ENCODE measurements at regions not wholly inside any gene's neighbourhood (a gene's known extent, or its start where the extent isn't known, plus 50 kb on each side); places are given as distances from the start of the nearest gene placed in this dataset.

- H3K36me3 Mint-ChIP-seq = no peaks in the 10 kb centered on the region
- Histone ChIP-seq H3K9me3 (no peaks in the 10 kb centered on the region), H3K27me3 (replicated peaks in 1 of 2; ENCODE audit: control insufficient read depth in 2 of 2, extremely low read depth in 1 of 2, insufficient read depth in 2 of 2, low read length in 1 of 2) (no peaks in the 10 kb centered on the region), H3K36me3 (ENCODE audit: control insufficient read depth in 2 of 2, extremely low read depth in 1 of 2, insufficient read depth in 1 of 2, low read length in 1 of 2) (no peaks in the 10 kb centered on the region), H3K4me1 (ENCODE audit: control insufficient read depth in 1 of 2, extremely low read depth in 1 of 2, insufficient read depth in 2 of 2, low read length in 2 of 2) (no peaks in the 10 kb centered on the region), H3K4me3 (ENCODE audit: control insufficient read depth in 1 of 2, extremely low read depth in 1 of 2, low read length in 1 of 2) (no peak overlapping the region), H3K27ac (ENCODE audit: low read length) (no peak overlapping the region)
- no peak overlapping the region for H3K4me3 Mint-ChIP-seq
- DNase-seq = no peak
- no peaks in the 10 kb centered on the region for H3K9me3 Mint-ChIP-seq
- H3K27ac Mint-ChIP-seq = no peak overlapping the region
- no peak for ATAC-seq (replicated peaks in 1 of 4)
- H3K4me1 Mint-ChIP-seq = no peaks in the 10 kb centered on the region
- ChIA-PET CTCF (no interaction called here), POLR2A (no interaction called here)
- H3K27me3 Mint-ChIP-seq = no peaks in the 10 kb centered on the region
- WGBS (ENCODE audit: insufficient coverage) = no CpG with 5 or more reads among the region's 1 CpG
Measured at GRCh38 chr1:60228041-60228491, 154.5 kb upstream of the C1orf87 start.

- ChIA-PET CTCF (no interaction called here), POLR2A (no interaction called here)
- Histone ChIP-seq H3K9me3 (no peaks in the 10 kb centered on the region), H3K4me3 (ENCODE audit: control insufficient read depth in 1 of 2, extremely low read depth in 1 of 2, low read length in 1 of 2) (no peak overlapping the region), H3K4me1 (ENCODE audit: control insufficient read depth in 1 of 2, extremely low read depth in 1 of 2, insufficient read depth in 2 of 2, low read length in 2 of 2) (no peaks in the 10 kb centered on the region), H3K27ac (ENCODE audit: low read length) (no peak overlapping the region), H3K36me3 (ENCODE audit: control insufficient read depth in 2 of 2, extremely low read depth in 1 of 2, insufficient read depth in 1 of 2, low read length in 1 of 2) (no peaks in the 10 kb centered on the region), H3K27me3 (replicated peaks in 1 of 2; ENCODE audit: control insufficient read depth in 2 of 2, extremely low read depth in 1 of 2, insufficient read depth in 2 of 2, low read length in 1 of 2) (no peaks in the 10 kb centered on the region)
- ATAC-seq (replicated peaks in 1 of 4) (no peak), DNase-seq (no peak)
- Mint-ChIP-seq H3K9me3 (no peaks in the 10 kb centered on the region), H3K4me3 (no peak overlapping the region), H3K27me3 (no peaks in the 10 kb centered on the region), H3K36me3 (no peaks in the 10 kb centered on the region), H3K27ac (no peak overlapping the region), H3K4me1 (no peaks in the 10 kb centered on the region)
Measured at GRCh38 chr1:60227601-60228000, 154.0 kb upstream of the C1orf87 start.

- ATAC-seq (replicated peaks in 1 of 4) = no peak
Measured at GRCh38 chr1:60225486-60225885, 151.9 kb upstream of the C1orf87 start.

DNA sequence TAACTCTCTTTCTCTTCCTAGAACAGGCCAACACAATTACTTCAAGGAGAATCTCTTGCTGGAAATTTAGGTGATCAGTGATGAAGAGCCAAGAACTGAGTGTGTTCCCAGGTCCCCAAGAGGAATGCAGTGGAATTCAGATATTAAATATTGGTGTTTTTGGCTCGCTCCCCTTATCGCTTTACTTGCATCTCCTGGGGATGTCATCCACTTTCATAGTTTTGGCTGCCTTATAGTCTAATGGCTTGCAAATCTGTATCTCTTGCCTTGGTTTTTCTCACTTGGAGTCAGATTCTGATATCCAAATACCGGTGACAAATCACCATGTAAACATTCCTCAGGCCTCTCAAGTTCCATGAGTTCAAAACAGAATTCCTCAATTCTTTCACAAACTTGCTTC is 151.0 kb upstream of the C1orf87 start:
- Histone ChIP-seq H3K27me3 (replicated peaks in 1 of 2; ENCODE audit: control insufficient read depth in 2 of 2, extremely low read depth in 1 of 2, insufficient read depth in 2 of 2, low read length in 1 of 2) (no peaks in the 10 kb centered on the region), H3K4me3 (ENCODE audit: control insufficient read depth in 1 of 2, extremely low read depth in 1 of 2, low read length in 1 of 2) (no peak overlapping the region), H3K27ac (ENCODE audit: low read length) (no peak overlapping the region), H3K9me3 (no peaks in the 10 kb centered on the region), H3K36me3 (ENCODE audit: control insufficient read depth in 2 of 2, extremely low read depth in 1 of 2, insufficient read depth in 1 of 2, low read length in 1 of 2) (no peaks in the 10 kb centered on the region), H3K4me1 (ENCODE audit: control insufficient read depth in 1 of 2, extremely low read depth in 1 of 2, insufficient read depth in 2 of 2, low read length in 2 of 2) (no peaks in the 10 kb centered on the region)
- H3K4me1 Mint-ChIP-seq = no peaks in the 10 kb centered on the region
- no peaks in the 10 kb centered on the region for H3K36me3 Mint-ChIP-seq
- no peaks in the 10 kb centered on the region for H3K9me3 Mint-ChIP-seq
- H3K27ac Mint-ChIP-seq = no peak overlapping the region
- DNase-seq (no peak), ATAC-seq (replicated peaks in 1 of 4) (no peak)
- WGBS (ENCODE audit: insufficient coverage) = 88% methylated on average over 1 of the region's 3 CpGs
- CTCF ChIA-PET = no interaction called here
- no peak overlapping the region for H3K4me3 Mint-ChIP-seq
- POLR2A ChIA-PET = no interaction called here
- no peaks in the 10 kb centered on the region for H3K27me3 Mint-ChIP-seq

More at GRCh38 chr1:60225486-60225885, 151.9 kb upstream of the C1orf87 start:
- no peak overlapping the region for H3K27ac Mint-ChIP-seq
- no peak for DNase-seq
- Histone ChIP-seq H3K27ac (ENCODE audit: low read length) (no peak overlapping the region), H3K4me1 (ENCODE audit: control insufficient read depth in 1 of 2, extremely low read depth in 1 of 2, insufficient read depth in 2 of 2, low read length in 2 of 2) (no peaks in the 10 kb centered on the region), H3K4me3 (ENCODE audit: control insufficient read depth in 1 of 2, extremely low read depth in 1 of 2, low read length in 1 of 2) (no peak overlapping the region), H3K36me3 (ENCODE audit: control insufficient read depth in 2 of 2, extremely low read depth in 1 of 2, insufficient read depth in 1 of 2, low read length in 1 of 2) (no peaks in the 10 kb centered on the region), H3K9me3 (no peaks in the 10 kb centered on the region), H3K27me3 (replicated peaks in 1 of 2; ENCODE audit: control insufficient read depth in 2 of 2, extremely low read depth in 1 of 2, insufficient read depth in 2 of 2, low read length in 1 of 2) (no peaks in the 10 kb centered on the region)
- no peaks in the 10 kb centered on the region for H3K9me3 Mint-ChIP-seq
- WGBS (ENCODE audit: insufficient coverage) = 79% methylated on average over 3 of the region's 3 CpGs
- ChIA-PET CTCF (no interaction called here), POLR2A (no interaction called here)
- no peak overlapping the region for H3K4me3 Mint-ChIP-seq
- H3K27me3 Mint-ChIP-seq = no peaks in the 10 kb centered on the region
- no peaks in the 10 kb centered on the region for H3K36me3 Mint-ChIP-seq
- H3K4me1 Mint-ChIP-seq = no peaks in the 10 kb centered on the region

GRCh38 chr1:60223158-60223557 is 149.6 kb upstream of the C1orf87 start:
- ATAC-seq (replicated peaks in 1 of 4) (no peak), DNase-seq (no peak)
- Mint-ChIP-seq H3K36me3 (no peaks in the 10 kb centered on the region), H3K4me1 (no peaks in the 10 kb centered on the region), H3K27ac (no peak overlapping the region), H3K27me3 (no peaks in the 10 kb centered on the region), H3K9me3 (no peaks in the 10 kb centered on the region), H3K4me3 (no peak overlapping the region)
- no peaks in the 10 kb centered on the region for H3K36me3 ChIP-seq (ENCODE audit: control insufficient read depth in 2 of 2, extremely low read depth in 1 of 2, insufficient read depth in 1 of 2, low read length in 1 of 2)
- H3K27me3 ChIP-seq (replicated peaks in 1 of 2; ENCODE audit: control insufficient read depth in 2 of 2, extremely low read depth in 1 of 2, insufficient read depth in 2 of 2, low read length in 1 of 2) = no peaks in the 10 kb centered on the region
- 100% methylated on average over 1 of the region's 5 CpGs for WGBS (ENCODE audit: insufficient coverage)
- no peak overlapping the region for H3K4me3 ChIP-seq (ENCODE audit: control insufficient read depth in 1 of 2, extremely low read depth in 1 of 2, low read length in 1 of 2)
- no peaks in the 10 kb centered on the region for H3K9me3 ChIP-seq
- no peak overlapping the region for H3K27ac ChIP-seq (ENCODE audit: low read length)
- ChIA-PET CTCF (no interaction called here), POLR2A (interaction anchor here in 1 of 2 donors (0.6 kb wide), 1 partner anchor 48 kb away, joined by 4 read pairs; no protein-coding TSS in a partner anchor)
- H3K4me1 ChIP-seq (ENCODE audit: control insufficient read depth in 1 of 2, extremely low read depth in 1 of 2, insufficient read depth in 2 of 2, low read length in 2 of 2) = no peaks in the 10 kb centered on the region

DNA sequence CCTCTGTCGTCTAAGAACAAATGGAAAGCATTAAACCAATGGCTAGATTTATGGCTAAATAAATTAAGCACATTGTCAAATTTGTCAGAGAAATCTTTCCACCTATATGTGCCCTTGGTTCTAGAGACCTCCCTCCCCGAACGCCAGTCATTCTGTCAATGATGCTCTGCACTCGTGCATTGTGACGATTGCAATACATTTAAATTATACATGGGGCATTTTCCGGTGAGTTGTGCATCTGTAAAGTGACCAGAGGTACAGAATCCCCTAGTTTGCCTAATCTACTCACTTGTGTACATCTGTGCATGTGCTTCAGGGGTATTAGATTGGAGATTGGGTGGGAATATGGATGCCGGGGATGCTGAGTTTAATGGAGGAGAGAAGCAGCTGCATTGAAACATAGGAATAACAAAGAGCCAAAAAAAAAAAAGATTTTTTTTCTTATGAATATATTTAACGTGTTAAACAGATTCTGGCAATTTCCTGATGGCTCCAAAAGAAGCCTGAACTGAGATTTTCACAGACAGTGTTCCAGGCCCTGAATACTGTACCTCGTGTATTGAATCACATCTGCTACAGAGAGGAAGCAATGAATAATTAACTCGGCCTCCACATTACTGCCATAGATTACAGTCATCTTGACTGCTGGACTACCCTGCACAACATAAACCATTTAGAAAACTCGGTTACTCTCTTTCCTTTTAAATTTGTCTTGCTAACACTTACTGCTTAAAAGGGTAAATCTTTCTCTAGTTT is 149.0 kb upstream of the C1orf87 start:
- no peaks in the 10 kb centered on the region for H3K36me3 Mint-ChIP-seq
- H3K9me3 ChIP-seq = no peaks in the 10 kb centered on the region
- H3K4me1 Mint-ChIP-seq = no peaks in the 10 kb centered on the region
- DNase-seq = no peak
- ChIA-PET POLR2A (no interaction called here), CTCF (no interaction called here)
- no peaks in the 10 kb centered on the region for H3K4me1 ChIP-seq (ENCODE audit: control insufficient read depth in 1 of 2, extremely low read depth in 1 of 2, insufficient read depth in 2 of 2, low read length in 2 of 2)
- WGBS (ENCODE audit: insufficient coverage) = 81% methylated on average over 5 of the region's 11 CpGs
- no peaks in the 10 kb centered on the region for H3K27me3 ChIP-seq (replicated peaks in 1 of 2; ENCODE audit: control insufficient read depth in 2 of 2, extremely low read depth in 1 of 2, insufficient read depth in 2 of 2, low read length in 1 of 2)
- H3K27me3 Mint-ChIP-seq = no peaks in the 10 kb centered on the region
- no peak overlapping the region for H3K4me3 Mint-ChIP-seq
- no peak overlapping the region for H3K4me3 ChIP-seq (ENCODE audit: control insufficient read depth in 1 of 2, extremely low read depth in 1 of 2, low read length in 1 of 2)
- no peaks in the 10 kb centered on the region for H3K9me3 Mint-ChIP-seq
- H3K36me3 ChIP-seq (ENCODE audit: control insufficient read depth in 2 of 2, extremely low read depth in 1 of 2, insufficient read depth in 1 of 2, low read length in 1 of 2) = no peaks in the 10 kb centered on the region
- H3K27ac ChIP-seq (ENCODE audit: low read length) = no peak overlapping the region
- no peak overlapping the region for H3K27ac Mint-ChIP-seq
- ATAC-seq (replicated peaks in 1 of 4) = no peak

- ATAC-seq (replicated peaks in 1 of 4) (no peak), DNase-seq (no peak)
- H3K27ac ChIP-seq (ENCODE audit: low read length) = no peak overlapping the region
- H3K36me3 Mint-ChIP-seq = no peaks in the 10 kb centered on the region
- peaks cover 0 to 5% (median 0%) of the 10 kb centered on the region in 3 donors for H3K9me3 Mint-ChIP-seq
- H3K4me3 ChIP-seq (ENCODE audit: control insufficient read depth in 1 of 2, extremely low read depth in 1 of 2, low read length in 1 of 2) = no peak overlapping the region
- H3K27me3 ChIP-seq (replicated peaks in 1 of 2; ENCODE audit: control insufficient read depth in 2 of 2, extremely low read depth in 1 of 2, insufficient read depth in 2 of 2, low read length in 1 of 2) = no peaks in the 10 kb centered on the region
- no peaks in the 10 kb centered on the region for H3K4me1 Mint-ChIP-seq
- H3K27me3 Mint-ChIP-seq = no peaks in the 10 kb centered on the region
- H3K4me3 Mint-ChIP-seq = no peak overlapping the region
- POLR2A ChIA-PET = no interaction called here
- no peak overlapping the region for H3K27ac Mint-ChIP-seq
- CTCF ChIA-PET = no interaction called here
- no peaks in the 10 kb centered on the region for H3K9me3 ChIP-seq
- H3K36me3 ChIP-seq (ENCODE audit: control insufficient read depth in 2 of 2, extremely low read depth in 1 of 2, insufficient read depth in 1 of 2, low read length in 1 of 2) = no peaks in the 10 kb centered on the region
- 72% methylated on average over 3 of the region's 5 CpGs for WGBS (ENCODE audit: insufficient coverage)
- no peaks in the 10 kb centered on the region for H3K4me1 ChIP-seq (ENCODE audit: control insufficient read depth in 1 of 2, extremely low read depth in 1 of 2, insufficient read depth in 2 of 2, low read length in 2 of 2)
Measured at GRCh38 chr1:60213253-60213652, 139.7 kb upstream of the C1orf87 start.
